Osteocyte (in vitro differentiated cells): ENCODE measurements at regions not wholly inside any gene's neighbourhood (a gene's known extent, or its start where the extent isn't known, plus 50 kb on each side); places are given as distances from the start of the nearest gene placed in this dataset.
A peak's percentile ranks its signal among the peaks of the same experiment; 100 is the strongest.

Source experiments
- DNase-seq: peaks from one replicate; pipeline ENCODE4 v3.0.0; 2021; ENCODE audit warnings: mixed read lengths; ENCODE audit not compliant: unreplicated experiment; ENCODE audit errors: extremely low spot score
- H3K27ac Mint-ChIP-seq: one replicate; pipeline ENCODE4 v1.8.0; 2021; ENCODE audit warnings: mild to moderate bottlenecking, mixed read lengths; ENCODE audit not compliant: unreplicated experiment
- H3K27me3 Mint-ChIP-seq: one replicate; pipeline ENCODE4 v1.8.0; 2021; ENCODE audit warnings: mixed read lengths; ENCODE audit not compliant: unreplicated experiment
- H3K36me3 Mint-ChIP-seq: one replicate; pipeline ENCODE4 v1.8.0; 2021; ENCODE audit warnings: mixed read lengths; ENCODE audit not compliant: unreplicated experiment
- H3K4me1 Mint-ChIP-seq: one replicate; pipeline ENCODE4 v1.8.0; 2021; ENCODE audit warnings: mixed read lengths; ENCODE audit not compliant: unreplicated experiment
- H3K4me3 Mint-ChIP-seq: one replicate; pipeline ENCODE4 v1.8.0; 2021; ENCODE audit warnings: mild to moderate bottlenecking, moderate library complexity, mixed read lengths; ENCODE audit not compliant: unreplicated experiment
- H3K9me3 Mint-ChIP-seq: one replicate; pipeline ENCODE4 v1.8.0; 2021; ENCODE audit warnings: mixed read lengths; ENCODE audit not compliant: unreplicated experiment
- CTCF ChIP-seq: fragments of 200-600 bp; sonication (generic); IDR thresholded peaks from 2 replicates; pipeline ENCODE4 v1.5.0; 2021; ENCODE audit warnings: antibody characterized with exemption, mild to moderate bottlenecking, moderate library complexity

GRCh38 chr1:30507401-30508174, 215.8 kb downstream of the MATN1 start:
- Mint-ChIP-seq H3K27me3 (no peaks in the 10 kb centered on the region), H3K36me3 (no peaks in the 10 kb centered on the region), H3K9me3 (no peaks in the 10 kb centered on the region), H3K4me1 (no peaks in the 10 kb centered on the region), H3K27ac (no peak overlapping the region), H3K4me3 (no peak overlapping the region)
- peak; percentile 78 for DNase-seq
- no peak for TF ChIP-seq CTCF

GRCh38 chr1:30507016-30507312, 216.4 kb downstream of the MATN1 start:
- H3K9me3 Mint-ChIP-seq = no peaks in the 10 kb centered on the region
- DNase-seq = peak; percentile 36
- H3K36me3 Mint-ChIP-seq = no peaks in the 10 kb centered on the region
- TF ChIP-seq CTCF = no peak
- H3K4me3 Mint-ChIP-seq = no peak overlapping the region
- H3K4me1 Mint-ChIP-seq = no peaks in the 10 kb centered on the region
- no peaks in the 10 kb centered on the region for H3K27me3 Mint-ChIP-seq
- H3K27ac Mint-ChIP-seq = no peak overlapping the region

- Mint-ChIP-seq H3K9me3 (no peaks in the 10 kb centered on the region), H3K27me3 (no peaks in the 10 kb centered on the region), H3K4me1 (no peaks in the 10 kb centered on the region), H3K27ac (no peak overlapping the region), H3K36me3 (no peaks in the 10 kb centered on the region), H3K4me3 (no peak overlapping the region)
- TF ChIP-seq CTCF = no peak
- DNase-seq = peak; percentile 69
Observed at GRCh38 chr1:30506291-30507015, 216.9 kb downstream of the MATN1 start.

GRCh38 chr1:30505853-30506252, 217.5 kb downstream of the MATN1 start:
- H3K4me3 Mint-ChIP-seq = no peak overlapping the region
- H3K4me1 Mint-ChIP-seq = no peaks in the 10 kb centered on the region
- no peaks in the 10 kb centered on the region for H3K9me3 Mint-ChIP-seq

More at GRCh38 chr1:30505853-30506252, 217.5 kb downstream of the MATN1 start:
- H3K36me3 Mint-ChIP-seq = no peaks in the 10 kb centered on the region
- no peak overlapping the region for H3K27ac Mint-ChIP-seq
- peak; percentile 62 for DNase-seq
- H3K27me3 Mint-ChIP-seq = no peaks in the 10 kb centered on the region
- TF ChIP-seq CTCF = no peak
